ENCODE measurements at regions not wholly inside any gene's neighbourhood (a gene's known extent, or its start where the extent isn't known, plus 50 kb on each side); places are given as distances from the start of the nearest gene placed in this dataset.

DNA sequence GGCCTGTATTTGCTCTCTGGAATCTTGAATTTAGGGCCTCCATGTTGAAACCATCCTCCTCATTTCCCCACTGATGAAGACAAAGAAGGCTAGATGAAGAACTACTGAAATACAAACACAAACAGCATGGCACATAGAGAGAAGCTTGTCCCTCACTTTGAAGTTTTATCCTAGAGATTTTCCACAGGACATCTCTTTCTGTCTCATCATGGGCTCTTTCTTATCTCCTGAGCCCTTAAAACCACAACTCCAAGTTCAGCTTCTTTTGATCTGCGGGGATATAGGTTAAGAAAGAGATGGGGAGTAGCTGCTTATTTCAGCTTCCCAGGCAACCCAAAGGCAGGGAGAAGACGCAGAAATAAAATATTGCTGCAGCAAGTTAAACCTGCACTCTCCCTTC lies 213.1 kb upstream of the LRIG1 start:
- peaks cover 4 to 15% (median 10%) of the 10 kb centered on the region in 4 donors for H3K4me1 ChIP-seq (ENCODE audit: control insufficient read depth in 4 of 4, insufficient read depth in 4 of 4, low read length in 3 of 4)
- H3K36me3 ChIP-seq (ENCODE audit: control insufficient read depth in 4 of 4, insufficient read depth in 3 of 4, low read depth in 1 of 4, low read length in 3 of 4), result no peaks in the 10 kb centered on the region
- no peak overlapping the region for H3K9ac ChIP-seq (ENCODE audit: low read depth in 1 of 2, low read length in 2 of 2)
- H3K9me3 ChIP-seq (ENCODE audit: control insufficient read depth in 4 of 4, low read length in 3 of 4), result no peaks in the 10 kb centered on the region
- H3K27ac ChIP-seq (ENCODE audit: low read depth in 1 of 2, low read length in 2 of 2), result no peak overlapping the region
- H3K27me3 ChIP-seq (ENCODE audit: control insufficient read depth in 4 of 4, insufficient read depth in 4 of 4, low read length in 3 of 4), result no peaks in the 10 kb centered on the region
- DNase-seq (ENCODE audit: low spot score), result no peak
- no peak overlapping the region for H3K4me3 ChIP-seq (ENCODE audit: low read depth in 1 of 3, low read length in 3 of 3)
- TF ChIP-seq EGR1 (IDR thresholded peaks at IDR 0.05; ENCODE audit: low read depth in 2 of 2), result no peak
- TF ChIP-seq, protein P1, sequence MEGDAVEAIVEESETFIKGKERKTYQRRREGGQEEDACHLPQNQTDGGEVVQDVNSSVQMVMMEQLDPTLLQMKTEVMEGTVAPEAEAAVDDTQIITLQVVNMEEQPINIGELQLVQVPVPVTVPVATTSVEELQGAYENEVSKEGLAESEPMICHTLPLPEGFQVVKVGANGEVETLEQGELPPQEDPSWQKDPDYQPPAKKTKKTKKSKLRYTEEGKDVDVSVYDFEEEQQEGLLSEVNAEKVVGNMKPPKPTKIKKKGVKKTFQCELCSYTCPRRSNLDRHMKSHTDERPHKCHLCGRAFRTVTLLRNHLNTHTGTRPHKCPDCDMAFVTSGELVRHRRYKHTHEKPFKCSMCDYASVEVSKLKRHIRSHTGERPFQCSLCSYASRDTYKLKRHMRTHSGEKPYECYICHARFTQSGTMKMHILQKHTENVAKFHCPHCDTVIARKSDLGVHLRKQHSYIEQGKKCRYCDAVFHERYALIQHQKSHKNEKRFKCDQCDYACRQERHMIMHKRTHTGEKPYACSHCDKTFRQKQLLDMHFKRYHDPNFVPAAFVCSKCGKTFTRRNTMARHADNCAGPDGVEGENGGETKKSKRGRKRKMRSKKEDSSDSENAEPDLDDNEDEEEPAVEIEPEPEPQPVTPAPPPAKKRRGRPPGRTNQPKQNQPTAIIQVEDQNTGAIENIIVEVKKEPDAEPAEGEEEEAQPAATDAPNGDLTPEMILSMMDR (IDR thresholded peaks at IDR 0.05; ENCODE audit: low read depth, low read length, missing input control), result no peak
- TF ChIP-seq, protein P2, sequence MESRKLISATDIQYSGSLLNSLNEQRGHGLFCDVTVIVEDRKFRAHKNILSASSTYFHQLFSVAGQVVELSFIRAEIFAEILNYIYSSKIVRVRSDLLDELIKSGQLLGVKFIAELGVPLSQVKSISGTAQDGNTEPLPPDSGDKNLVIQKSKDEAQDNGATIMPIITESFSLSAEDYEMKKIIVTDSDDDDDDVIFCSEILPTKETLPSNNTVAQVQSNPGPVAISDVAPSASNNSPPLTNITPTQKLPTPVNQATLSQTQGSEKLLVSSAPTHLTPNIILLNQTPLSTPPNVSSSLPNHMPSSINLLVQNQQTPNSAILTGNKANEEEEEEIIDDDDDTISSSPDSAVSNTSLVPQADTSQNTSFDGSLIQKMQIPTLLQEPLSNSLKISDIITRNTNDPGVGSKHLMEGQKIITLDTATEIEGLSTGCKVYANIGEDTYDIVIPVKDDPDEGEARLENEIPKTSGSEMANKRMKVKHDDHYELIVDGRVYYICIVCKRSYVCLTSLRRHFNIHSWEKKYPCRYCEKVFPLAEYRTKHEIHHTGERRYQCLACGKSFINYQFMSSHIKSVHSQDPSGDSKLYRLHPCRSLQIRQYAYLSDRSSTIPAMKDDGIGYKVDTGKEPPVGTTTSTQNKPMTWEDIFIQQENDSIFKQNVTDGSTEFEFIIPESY (IDR thresholded peaks at IDR 0.05), result no peak
- WGBS, result 95% methylated on average over 2 of the region's 2 CpGs

DNA sequence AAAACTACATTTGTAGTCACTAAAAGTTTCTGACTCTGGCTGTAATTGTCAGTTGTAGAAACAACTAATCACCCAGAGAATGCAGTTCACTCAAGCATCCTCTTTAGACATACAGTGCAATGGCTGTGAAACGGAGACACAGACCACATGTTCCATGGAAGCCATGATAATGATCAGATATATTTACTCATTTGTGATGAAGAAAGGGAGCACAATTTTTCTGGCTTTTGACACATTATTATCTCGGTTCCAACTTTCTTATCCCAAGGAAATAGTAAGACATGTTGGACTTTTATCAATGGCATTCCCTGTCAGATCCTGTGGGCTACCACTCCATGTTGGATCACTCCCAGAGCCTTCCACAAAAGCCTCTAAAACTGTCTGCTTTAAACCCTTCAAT lies 215.0 kb upstream of the LRIG1 start:
- no peak for DNase-seq (ENCODE audit: low spot score)
- Histone ChIP-seq H3K4me3 (ENCODE audit: low read depth in 1 of 3, low read length in 3 of 3) (no peak overlapping the region), H3K27ac (ENCODE audit: low read depth in 1 of 2, low read length in 2 of 2) (no peak overlapping the region), H3K9ac (ENCODE audit: low read depth in 1 of 2, low read length in 2 of 2) (no peak overlapping the region), H3K4me1 (ENCODE audit: control insufficient read depth in 4 of 4, insufficient read depth in 4 of 4, low read length in 3 of 4) (peaks cover 4 to 15% (median 10%) of the 10 kb centered on the region in 4 donors), H3K27me3 (ENCODE audit: control insufficient read depth in 4 of 4, insufficient read depth in 4 of 4, low read length in 3 of 4) (no peaks in the 10 kb centered on the region), H3K9me3 (ENCODE audit: control insufficient read depth in 4 of 4, low read length in 3 of 4) (no peaks in the 10 kb centered on the region), H3K36me3 (ENCODE audit: control insufficient read depth in 4 of 4, insufficient read depth in 3 of 4, low read depth in 1 of 4, low read length in 3 of 4) (no peaks in the 10 kb centered on the region)
- TF ChIP-seq TAF1 (conservative IDR thresholded peaks at IDR 0.05), result no peak
- TF ChIP-seq, protein P3, sequence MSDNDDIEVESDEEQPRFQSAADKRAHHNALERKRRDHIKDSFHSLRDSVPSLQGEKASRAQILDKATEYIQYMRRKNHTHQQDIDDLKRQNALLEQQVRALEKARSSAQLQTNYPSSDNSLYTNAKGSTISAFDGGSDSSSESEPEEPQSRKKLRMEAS (IDR thresholded peaks at IDR 0.05), result no peak
- WGBS, result 72% methylated on average over 2 of the region's 2 CpGs

DNA sequence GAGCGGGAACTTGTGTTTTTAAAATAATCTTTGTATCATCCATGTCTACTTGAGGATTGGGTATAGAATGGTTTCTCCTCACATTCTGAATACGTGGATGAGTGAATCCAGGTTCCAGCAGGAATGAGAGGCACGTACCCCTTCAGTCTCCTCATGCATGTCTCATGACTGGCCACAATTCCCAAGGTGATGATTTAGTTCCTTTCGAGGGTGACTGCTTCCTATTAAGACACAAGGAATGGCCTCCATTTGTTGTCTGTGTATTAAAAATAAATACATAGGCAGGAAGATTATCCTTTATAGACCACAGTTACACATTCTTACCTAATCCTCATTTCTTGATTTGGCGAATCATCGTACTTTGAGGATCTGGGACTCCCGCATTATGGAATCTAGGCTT lies 217.0 kb upstream of the LRIG1 start:
- no peaks in the 10 kb centered on the region for H3K36me3 ChIP-seq (ENCODE audit: control insufficient read depth in 4 of 4, insufficient read depth in 3 of 4, low read depth in 1 of 4, low read length in 3 of 4)
- 97% methylated on average over 7 of the region's 7 CpGs for WGBS
- H3K9ac ChIP-seq (ENCODE audit: low read depth in 1 of 2, low read length in 2 of 2), result no peak overlapping the region
- DNase-seq (ENCODE audit: low spot score), result no peak
- no peaks in the 10 kb centered on the region for H3K9me3 ChIP-seq (ENCODE audit: control insufficient read depth in 4 of 4, low read length in 3 of 4)
- TF ChIP-seq JUND (IDR thresholded peaks at IDR 0.05), result no peak
- no peak for TF ChIP-seq SP1 (IDR thresholded peaks at IDR 0.05)
- TF ChIP-seq FOXA2 (IDR thresholded peaks at IDR 0.05), result no peak
- no peak for TF ChIP-seq RAD21 (IDR thresholded peaks at IDR 0.05)
- no peak for TF ChIP-seq TAF1 (conservative IDR thresholded peaks at IDR 0.05)
- TF ChIP-seq GABPA (IDR thresholded peaks at IDR 0.05 in 1 of 2, conservative IDR thresholded peaks at IDR 0.05 in 1 of 2), result no peak
- H3K4me1 ChIP-seq (ENCODE audit: control insufficient read depth in 4 of 4, insufficient read depth in 4 of 4, low read length in 3 of 4), result peaks cover 0 to 2% (median under 1%) of the 10 kb centered on the region in 4 donors
- no peak overlapping the region for H3K4me3 ChIP-seq (ENCODE audit: low read depth in 1 of 3, low read length in 3 of 3)
- H3K27me3 ChIP-seq (ENCODE audit: control insufficient read depth in 4 of 4, insufficient read depth in 4 of 4, low read length in 3 of 4), result no peaks in the 10 kb centered on the region
- H3K27ac ChIP-seq (ENCODE audit: low read depth in 1 of 2, low read length in 2 of 2), result no peak overlapping the region

Measured in liver (tissue), 8 donors.